Activated T-cell treated with anti-CD3 and anti-CD28 coated beads, Interleukin-2, amount 50 U/mL, for 48 hours (primary cell): ENCODE measurements at regions not wholly inside any gene's neighbourhood (a gene's known extent, or its start where the extent isn't known, plus 50 kb on each side); places are given as distances from the start of the nearest gene placed in this dataset.
"Not testable (repeated sequence)": the region's sequence is repeated elsewhere in the genome, so short reads cannot be mapped to it uniquely, and the experiment has no call there.

Experiments
- DNase-seq, 2 experiments: peaks; one replicate each; pipeline ENCODE4 v3.0.0-alpha.2; 2020

DNA sequence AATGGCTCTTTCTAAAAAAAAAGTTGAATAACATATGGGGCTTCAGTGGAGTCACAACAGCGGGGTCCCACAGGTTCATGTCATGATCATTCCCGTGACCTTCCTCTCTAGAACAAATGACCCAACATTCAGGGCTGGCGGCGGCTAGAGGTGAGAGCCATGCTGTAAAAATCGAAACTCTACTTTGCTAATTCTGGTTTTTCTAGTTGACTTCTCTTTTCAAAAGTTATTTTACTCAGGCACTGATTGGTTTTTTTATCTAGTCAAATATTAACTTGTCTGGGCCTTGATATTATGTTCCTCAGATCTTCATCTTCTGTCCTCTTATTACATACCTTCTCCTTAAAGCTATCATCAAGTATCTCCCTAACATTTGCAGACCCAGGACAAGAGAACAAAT lies 402.9 kb upstream of the SOX5 start:
- no peak for DNase-seq

DNA sequence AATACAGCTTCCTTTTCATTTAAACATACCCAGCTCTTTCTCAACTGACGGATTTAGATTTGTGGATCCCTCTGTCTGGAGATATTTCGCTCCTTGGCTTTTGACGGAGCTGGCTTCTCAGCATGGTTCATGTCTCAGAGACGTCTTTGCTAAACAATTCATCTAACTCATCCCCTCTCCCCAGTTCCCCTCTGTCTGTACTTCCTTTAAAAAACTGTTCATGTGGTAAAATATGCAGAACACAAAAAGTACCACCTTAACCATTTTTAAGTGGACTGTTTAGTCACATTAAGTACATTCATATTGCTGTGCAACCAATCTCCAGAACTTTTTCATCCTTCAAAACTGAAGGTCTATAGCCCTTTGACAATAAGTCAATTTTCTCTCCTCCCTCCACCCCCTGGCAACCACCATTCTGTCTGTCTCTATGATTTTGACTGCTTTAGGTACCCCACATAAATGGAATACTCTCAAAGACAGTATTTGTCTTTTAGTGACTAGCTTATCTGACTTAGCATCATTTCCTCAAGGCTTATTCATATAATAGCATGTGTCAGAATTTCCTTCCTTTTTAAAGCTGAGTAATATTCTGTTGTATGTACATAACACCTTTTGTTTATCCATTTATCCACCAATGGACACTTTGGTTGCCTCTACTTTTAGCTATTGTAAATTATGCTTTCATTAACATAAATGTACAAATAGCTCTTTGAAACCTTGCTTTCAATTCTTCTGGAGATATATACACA lies 399.8 kb upstream of the SOX5 start:
- DNase-seq: no peak

DNA sequence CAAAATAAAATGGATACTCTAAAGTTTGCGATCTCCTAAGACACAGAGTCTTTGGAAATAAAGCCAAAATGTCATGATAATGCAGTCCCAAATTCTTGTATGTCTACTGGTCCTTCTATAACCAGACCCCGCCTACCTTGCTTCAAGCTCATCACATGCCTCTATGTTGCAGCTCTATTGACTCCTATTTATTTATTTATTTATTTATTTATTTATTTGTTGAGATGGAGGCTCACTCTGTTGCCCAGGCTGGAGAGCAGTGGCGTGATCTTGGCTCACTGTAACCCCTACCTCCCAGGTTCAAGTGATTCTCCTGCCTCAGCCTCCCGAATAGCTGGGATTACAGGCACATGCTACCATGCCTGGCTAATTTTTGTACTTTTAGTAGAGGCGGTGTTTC lies 398.7 kb upstream of the SOX5 start:
- DNase-seq: not testable (repeated sequence)

- no peak for DNase-seq
Measured at GRCh38 chr12:24328261-24328660, 378.8 kb upstream of the SOX5 start.

DNA sequence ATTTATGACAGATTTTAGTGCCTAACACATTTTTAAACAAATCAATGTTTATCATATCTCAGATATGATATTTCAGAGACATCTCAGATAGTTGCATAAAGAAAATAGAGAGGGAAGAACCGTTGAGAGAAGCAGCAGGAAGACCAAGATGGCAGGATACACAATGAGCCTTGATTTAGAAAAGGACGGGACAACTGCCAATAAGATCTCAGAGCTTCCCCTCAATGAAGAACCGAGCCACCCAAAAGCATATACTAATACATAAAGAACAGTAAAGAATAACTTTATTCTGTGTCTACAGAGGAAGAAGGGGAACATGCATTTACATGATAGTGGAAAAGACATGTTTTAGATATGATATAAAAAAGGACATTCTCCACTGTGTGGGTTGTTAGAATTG lies 375.9 kb upstream of the SOX5 start:
- DNase-seq: no peak

GRCh38 chr12:24307716-24308335 lies 358.4 kb upstream of the SOX5 start:
- DNase-seq: no peak

DNA sequence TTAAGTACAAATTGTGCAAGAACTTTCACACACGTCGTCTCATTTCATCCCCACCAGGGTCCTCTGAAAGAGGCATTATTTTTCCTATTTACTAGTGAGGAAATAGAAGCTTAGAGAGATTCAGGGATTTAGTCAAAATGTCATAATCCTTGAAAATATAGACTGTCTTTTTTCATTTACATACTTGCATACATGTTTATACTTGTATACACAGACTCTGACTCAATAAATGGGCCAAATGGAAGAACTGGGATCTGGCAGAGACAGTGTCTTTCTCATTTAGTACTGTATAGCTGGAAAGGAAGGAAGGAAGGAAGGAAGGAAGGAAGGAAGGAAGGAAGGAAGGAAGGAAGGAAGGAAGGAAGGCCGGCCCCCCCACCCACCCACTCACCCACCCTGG lies 357.7 kb upstream of the SOX5 start:
- no peak for DNase-seq

- DNase-seq: no peak
Measured at GRCh38 chr12:24306001-24306400, 356.5 kb upstream of the SOX5 start.

GRCh38 chr12:24304285-24304684 lies 354.8 kb upstream of the SOX5 start:
- no peak for DNase-seq

- no peak for DNase-seq
Measured at GRCh38 chr12:24302708-24303107, 353.2 kb upstream of the SOX5 start.

- no peak for DNase-seq
Measured at GRCh38 chr12:24297516-24297915, 348.0 kb upstream of the SOX5 start.

DNA sequence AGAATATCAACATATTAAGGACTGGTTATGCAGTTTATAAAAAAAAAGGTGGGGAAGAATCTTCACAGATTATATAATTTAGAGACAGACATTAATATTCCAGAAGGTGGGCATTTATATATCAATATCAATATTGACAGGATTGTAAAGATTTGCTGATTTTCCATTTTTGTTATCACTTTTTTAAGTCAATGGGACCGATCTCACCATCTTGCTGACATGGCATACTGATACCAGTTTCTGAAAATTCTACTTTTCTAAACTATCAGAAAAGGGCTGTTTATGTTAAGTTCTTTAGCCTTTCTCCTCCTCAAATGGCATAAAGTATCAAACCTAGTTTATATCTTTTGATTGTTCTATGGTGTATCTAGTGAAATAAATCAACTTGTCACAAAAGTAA lies 344.1 kb upstream of the SOX5 start:
- DNase-seq: no peak

GRCh38 chr12:24287963-24288362 lies 338.5 kb upstream of the SOX5 start:
- DNase-seq: no peak

DNA sequence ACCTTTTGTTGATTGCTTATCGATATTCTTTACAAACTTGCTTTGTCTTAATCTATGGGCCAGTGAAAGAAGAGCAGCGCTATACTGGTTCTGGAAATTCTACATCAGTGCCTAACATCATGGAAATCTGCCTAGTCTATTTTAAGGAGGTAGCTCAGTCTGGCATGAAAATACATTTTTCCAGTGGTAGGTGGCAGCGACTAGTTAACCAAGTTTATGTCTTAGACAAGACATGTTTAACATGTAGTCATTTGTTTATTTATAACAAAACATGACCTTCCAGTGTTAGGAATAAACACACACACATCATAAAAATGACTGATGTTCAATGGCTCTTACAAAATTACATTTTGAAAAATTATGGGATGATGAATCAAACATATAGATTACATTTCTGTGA lies 336.0 kb upstream of the SOX5 start:
- DNase-seq: no peak

- no peak for DNase-seq
Measured at GRCh38 chr12:24281341-24281740, 331.9 kb upstream of the SOX5 start.

GRCh38 chr12:24280056-24280842 lies 330.8 kb upstream of the SOX5 start:
- DNase-seq: no peak

- no peak for DNase-seq
Measured at GRCh38 chr12:24278832-24279231, 329.4 kb upstream of the SOX5 start.

GRCh38 chr12:24270965-24271364 lies 321.5 kb upstream of the SOX5 start:
- DNase-seq: no peak

DNA sequence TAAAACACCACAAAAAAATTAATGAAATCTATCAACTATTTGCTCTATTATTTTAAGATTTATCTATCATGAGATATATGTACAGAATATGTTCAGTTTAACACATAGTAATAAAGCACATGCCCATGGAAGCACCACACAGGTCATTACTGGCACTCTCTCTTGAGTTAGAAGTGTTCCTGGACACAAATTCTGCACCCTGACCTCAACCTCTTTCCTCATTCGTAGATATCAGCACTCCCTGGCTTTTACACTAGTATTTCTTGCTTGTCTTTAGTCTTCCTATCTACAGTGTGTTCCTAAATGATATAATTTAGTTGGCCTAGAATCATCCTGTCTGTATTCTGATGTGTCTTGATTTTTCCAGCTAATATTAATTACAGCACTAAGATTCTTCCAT lies 321.0 kb upstream of the SOX5 start:
- no peak for DNase-seq

DNA sequence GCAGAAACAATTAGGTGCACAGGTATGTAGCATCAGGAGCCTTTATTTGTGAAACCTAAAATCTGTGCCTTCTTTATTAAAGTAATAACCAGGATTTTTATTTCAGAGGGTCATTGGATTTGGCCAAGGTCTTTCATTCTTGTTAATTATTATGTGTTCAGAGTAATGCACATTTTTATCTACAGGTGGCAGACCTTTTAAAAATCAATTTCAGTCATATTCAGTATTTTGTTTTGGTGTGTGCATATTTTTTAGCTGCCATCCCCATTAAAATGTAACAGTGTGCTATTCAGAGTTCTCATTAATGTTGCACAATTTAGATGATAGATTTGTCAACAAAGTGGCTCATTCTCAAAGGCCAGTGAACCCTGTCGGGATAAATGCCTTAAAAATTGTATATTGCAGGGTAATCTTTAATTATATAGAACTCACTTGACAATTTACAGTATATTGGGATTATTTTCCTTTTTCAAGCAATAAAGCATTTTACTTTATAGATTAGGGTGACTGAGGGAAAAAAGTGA lies 319.3 kb upstream of the SOX5 start:
- no peak for DNase-seq

DNA sequence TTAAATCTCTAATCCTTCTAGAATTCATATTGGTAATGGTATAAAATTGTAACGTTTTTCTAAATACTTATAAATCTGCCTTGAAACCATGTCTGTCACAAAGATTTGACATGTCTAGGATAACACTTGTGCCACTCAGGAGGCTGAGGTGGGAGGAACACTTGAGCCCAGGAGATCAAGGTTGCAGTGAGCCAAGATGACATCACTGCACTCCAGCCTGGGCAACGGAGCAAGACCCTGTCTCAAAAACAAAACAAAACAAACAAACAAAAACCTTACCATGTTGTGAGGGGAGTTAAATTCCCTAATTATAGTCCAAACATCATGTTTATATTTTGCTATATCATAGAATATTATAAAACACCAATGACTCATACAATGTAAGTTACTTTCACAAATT lies 317.5 kb upstream of the SOX5 start:
- DNase-seq: no peak

- no peak for DNase-seq
Measured at GRCh38 chr12:24256684-24257083, 307.2 kb upstream of the SOX5 start.

- no peak for DNase-seq
Measured at GRCh38 chr12:24255920-24256665, 306.6 kb upstream of the SOX5 start.
